ENCODE measurements at regions not wholly inside any gene's neighbourhood (a gene's known extent, or its start where the extent isn't known, plus 50 kb on each side); places are given as distances from the start of the nearest gene placed in this dataset.

DNA sequence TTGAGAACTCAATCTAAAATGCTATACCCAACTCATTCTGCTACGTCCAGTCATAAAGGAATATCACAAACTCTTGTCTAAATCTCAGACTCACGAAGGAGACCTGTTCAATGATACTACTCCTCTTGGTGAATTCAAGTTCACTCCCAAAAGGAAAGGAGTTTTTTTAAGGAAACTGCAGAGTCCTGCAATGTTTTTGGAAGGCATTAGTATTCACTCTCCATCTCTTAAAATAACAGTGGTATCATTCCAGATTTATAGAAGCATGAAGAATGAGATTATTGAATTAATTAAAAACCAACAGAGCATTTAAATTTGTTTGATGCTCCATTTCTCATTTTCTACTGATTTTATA, 73.4 kb downstream of the FOXD1 start:
- no peak for DNase-seq (ENCODE audit: extremely low read depth, low read depth, low spot score)

DNA sequence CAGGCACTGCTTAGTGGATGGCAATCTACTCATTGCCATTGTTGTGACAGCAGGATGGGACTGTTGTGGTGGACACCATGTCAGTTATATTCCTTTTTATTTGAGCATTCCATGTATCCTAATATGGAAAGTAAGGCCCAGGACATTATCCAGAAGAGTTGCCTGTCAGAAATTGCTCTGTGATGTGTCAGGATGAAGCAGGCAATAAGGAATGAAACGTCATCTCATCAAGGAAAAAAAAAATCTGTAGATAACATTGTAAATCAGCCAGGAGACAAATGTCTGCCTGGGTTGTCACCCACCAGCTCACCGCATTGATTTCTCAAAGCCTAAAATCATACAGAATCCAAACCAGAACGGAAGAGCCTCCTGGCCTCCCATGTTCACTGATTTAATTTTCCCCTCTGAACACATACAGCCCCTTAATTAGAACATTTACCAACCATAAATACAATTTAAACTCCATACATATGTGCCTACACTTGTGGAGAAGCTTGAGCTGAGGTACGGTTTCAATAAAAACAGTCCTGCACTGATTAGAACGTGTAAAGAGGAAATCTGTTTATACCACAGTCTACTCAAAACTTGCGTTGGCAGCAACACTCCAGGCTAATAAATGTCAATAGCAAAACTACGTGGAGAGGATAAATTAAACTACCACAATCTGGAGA, 73.9 kb downstream of the FOXD1 start:
- no peak for DNase-seq (ENCODE audit: extremely low read depth, low read depth, low spot score)

DNA sequence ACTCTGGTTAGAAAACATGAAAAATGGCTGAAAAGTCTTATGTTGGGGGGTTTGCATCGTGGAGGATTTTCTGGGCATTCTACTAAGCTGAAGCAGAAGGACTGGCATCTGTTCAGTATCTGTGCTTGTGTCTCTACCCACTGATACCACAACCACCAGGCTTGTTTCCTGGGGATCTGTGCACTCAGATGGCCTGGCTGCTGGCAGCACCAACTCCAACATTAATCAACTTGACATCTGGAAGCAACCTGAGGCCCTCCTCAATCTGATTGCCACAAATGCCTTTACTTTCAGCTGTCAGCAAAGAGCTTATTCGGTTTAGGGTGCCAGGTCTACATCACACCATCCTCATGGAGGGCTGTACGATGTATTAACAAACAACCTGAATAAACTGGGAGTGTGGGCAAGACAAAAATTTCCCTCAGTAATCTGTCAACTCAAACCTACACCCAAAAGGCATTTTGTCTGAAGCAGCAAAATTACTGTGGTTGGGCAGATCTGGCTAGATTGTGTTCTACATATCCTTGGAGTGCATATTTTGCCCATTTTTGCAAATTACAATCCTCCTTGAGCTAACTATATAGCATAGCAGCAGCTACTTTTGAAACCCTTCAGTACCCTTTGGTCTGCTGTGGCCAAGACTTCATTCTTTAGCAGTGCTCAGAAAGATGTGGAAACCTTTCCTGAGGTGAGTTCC, 74.6 kb downstream of the FOXD1 start:
- no peak for DNase-seq (ENCODE audit: extremely low read depth, low read depth, low spot score)

DNA sequence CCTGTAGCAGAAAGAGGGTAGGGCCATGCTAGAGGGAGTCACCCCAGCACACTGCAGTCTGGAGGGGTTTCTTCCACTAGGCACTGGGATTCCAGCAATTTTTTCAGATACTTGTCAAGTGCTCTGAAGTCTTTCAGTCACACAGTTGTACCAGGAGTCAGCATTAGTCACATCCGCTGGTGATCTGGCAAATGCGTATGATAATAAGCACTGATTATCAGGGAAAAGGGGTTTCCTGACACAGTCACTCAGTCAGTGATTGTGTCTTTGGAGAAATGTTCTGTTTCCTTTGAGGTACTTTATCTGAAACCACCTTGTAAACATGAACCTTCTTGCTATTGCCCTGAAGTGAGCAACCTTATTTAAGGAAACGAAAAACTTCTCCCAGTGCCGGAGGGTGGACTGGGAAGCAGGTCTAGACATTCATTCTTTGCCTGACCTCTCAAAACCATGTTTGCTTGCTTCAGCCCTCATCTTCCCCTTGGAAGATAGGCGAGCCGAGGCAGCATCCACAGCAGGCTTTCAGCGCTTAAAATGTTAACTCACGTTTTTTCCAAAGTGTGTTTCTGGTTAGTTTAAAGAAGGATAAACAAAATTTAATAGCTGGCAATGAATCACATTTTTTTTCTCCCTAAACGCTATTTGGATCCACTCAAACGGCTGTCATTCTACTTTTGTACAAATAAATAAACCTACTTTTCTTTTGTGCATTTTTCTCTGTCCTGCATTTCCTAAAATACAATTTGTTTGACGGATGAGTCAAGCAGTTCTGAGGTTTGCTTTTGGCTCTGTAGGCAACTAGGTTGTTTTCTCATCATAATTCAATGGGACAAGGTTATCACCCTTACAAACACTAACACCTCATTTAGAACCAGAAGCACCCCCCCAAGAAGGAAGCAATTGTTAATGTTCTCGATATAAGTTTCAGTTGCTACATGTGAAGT, 77.7 kb downstream of the FOXD1 start:
- peak; percentile 94 for DNase-seq (ENCODE audit: extremely low read depth, low read depth, low spot score)

DNA sequence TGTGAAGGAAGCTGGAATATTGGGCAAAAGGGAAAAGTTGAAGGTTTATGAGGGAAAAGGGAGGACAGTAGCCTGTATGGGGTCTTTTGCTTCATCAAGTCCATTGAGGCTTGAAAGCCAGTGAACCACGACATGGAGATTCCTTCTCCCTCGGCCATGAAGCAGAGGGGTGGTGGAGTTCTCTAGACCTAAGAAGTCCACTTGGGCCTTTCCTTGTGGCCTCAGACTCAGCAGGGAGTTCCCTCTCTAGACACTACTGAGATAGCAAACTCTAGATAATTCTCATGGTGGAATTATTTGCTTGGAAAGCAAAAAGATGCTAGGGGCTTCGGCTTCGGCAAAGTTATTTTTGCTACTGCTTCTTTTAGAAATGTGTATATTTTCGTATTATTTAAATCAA, 78.5 kb downstream of the FOXD1 start:
- no peak for DNase-seq (ENCODE audit: extremely low read depth, low read depth, low spot score)

DNA sequence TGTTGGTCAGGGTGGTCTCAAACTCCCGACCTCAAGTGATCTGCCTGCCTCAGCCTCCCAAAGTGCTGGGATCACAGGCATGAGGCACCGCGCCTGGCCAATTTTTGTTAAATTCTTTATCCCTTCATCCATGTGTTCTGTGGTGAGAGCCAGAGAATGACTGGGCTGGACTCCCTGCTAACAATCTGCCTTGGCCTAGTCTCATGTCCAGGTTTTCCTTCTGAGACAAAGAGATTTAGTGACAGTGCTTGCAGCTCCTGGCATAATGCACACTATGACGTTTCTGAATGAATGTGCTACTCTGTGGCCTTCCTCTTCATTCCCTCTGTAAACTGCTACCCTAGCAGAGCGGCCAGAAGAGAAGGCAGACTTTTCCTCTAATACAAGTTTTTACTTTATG, 79.3 kb downstream of the FOXD1 start:
- DNase-seq (ENCODE audit: extremely low read depth, low read depth, low spot score) = no peak

DNA sequence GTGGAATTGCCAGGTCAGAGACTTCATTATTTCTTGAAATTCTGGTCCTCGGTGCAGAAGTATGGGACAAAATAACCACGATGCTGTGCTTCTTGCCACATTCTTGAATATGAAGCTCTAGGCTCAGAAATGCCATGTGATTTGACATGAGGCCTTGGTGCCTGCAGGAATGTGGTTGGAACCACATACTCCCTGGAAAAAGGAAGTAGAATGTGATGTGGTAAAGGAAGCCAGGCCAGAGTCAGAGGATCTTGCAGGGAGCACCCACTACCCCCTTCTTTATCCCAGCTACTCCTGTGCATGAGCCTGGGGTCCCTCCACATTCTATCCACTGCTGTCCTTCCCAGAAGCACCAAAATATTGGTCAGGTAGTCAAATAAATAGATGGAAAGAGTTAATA, 80.9 kb downstream of the FOXD1 start:
- no peak for DNase-seq (ENCODE audit: extremely low read depth, low read depth, low spot score)

DNA sequence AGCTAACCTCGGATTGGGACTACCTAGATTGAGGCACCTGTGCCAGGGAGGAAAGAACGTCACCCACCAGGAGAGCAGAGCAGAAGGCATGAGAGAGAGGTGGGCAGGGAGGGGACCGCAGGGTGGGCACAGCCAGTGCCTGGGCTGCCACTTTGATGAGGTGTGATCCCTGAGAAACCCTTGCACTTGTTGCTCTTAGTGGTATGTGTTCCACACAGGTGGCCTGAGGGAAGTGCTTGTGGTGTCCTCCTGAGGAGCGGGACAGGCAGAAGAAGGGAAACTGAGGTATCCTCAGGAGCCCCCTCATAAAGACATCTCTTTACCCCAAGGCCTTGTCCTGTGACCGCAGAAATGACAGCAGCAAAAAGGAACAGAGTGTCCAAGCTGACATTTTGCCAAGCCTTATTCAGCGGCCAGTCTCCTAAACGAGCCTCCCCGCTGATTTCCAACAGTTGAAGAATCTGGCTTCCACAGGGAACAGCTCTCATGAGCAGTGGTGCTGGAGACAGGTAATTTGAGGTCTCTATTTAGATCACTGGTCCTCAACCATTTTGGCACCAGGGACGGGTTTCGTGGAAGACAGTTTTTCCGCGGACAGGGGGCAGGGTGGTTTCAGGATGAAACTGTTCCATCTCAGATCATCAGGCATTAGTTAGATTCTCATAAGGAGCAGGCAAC, 82.4 kb downstream of the FOXD1 start:
- DNase-seq (ENCODE audit: extremely low read depth, low read depth, low spot score) = no peak

DNA sequence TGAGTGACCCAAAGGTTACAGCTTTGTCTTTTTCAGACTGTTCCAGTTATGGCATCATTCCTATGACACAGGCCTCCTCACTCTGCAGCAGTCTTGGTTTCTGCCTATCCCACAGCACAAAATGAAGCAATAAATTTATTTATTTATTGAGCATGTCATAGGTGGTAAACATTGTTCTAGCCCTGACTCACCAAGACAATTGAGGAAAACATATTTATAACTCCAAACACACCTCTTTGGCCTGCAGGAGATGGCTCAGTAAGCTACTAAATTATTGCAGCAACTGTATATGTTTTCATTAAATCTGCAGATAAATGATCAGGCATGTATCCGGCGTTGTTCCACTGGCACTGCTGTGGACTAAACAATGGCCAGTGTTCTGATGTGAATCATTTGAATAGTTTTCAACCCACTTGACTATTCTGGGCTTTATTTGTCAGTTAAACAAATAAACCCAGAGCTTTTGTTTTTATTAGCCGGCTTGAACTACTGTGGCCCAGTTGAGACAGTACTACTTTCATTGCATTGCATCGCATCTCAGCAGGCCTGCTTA, 83.2 kb downstream of the FOXD1 start:
- no peak for DNase-seq (ENCODE audit: extremely low read depth, low read depth, low spot score)

DNA sequence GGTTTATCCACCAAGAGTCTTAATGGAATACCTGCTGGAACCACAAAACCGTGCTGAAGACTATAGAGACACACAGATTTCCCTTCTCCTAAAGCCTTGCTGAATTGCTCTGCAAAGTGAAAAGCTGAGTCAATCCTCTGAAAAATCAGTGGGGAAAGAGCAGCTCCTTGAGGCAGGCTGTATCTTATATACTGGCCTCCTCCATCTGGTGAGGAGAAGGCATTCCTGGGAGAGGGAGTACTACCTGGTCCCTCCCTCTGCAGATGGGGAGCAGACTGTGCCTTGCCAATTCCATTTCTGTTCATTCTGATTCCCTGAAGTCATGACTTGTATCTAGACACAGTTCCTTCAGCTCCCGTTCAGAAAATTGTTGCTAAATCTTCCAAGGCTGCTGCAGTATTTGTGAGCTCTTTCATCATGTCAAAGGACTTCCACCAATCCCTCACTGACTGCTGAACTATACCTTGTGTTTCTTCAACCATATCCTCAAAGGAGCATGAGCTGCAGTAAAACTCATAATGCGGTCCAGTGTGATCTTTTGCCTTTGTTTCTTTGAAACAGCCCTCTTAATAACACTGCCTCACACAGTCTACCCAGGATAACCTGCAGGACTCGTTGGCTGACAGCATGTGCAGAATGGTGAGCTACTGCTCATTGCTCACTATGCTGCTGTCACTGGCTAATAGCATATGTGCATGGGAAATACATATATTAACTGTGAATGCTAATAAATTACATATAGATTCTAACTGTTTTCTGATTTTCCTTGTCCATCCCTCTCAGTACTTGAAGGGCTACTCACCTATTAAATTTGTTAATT, 84.5 kb downstream of the FOXD1 start:
- DNase-seq (ENCODE audit: extremely low read depth, low read depth, low spot score) = no peak

DNA sequence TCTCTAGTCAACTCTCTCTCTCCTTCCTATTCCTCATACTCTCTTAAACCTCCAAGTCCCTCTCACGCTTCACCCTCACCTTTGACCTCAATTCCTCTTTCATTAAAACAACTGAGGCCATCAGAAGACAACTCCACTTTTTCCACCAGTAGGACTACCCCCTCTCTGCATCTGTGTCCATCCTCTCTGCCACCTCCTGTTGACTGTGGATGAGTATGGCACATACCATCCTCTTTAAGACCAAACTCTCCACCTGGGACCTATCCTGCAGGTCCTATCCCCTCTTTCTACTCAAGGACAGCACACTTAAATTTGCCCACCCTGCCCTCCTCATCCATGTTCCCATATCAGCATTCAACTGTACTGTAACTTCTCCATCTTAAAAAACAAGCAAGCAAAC, 89.2 kb downstream of the FOXD1 start:
- DNase-seq (ENCODE audit: extremely low read depth, low read depth, low spot score) = no peak

DNA sequence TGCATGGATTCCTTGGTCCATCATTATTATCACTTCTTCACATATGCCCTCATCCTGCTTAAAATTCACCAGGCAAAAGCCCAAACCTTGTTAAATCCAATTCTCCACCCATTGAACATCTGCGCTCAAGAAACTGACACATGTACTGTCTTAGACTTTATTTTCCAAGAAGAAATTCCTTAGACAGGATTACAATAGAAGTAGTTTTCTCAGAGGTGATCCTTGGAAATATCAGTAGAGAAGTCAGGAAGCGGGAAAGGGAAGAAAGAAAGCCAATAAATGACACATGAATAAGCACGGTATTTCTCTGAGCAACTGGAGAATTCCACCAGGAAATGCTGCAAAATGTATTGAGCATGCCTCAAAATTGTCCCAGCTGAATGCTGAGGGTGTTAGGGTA, 90.2 kb downstream of the FOXD1 start:
- no peak for DNase-seq (ENCODE audit: extremely low read depth, low read depth, low spot score)

DNA sequence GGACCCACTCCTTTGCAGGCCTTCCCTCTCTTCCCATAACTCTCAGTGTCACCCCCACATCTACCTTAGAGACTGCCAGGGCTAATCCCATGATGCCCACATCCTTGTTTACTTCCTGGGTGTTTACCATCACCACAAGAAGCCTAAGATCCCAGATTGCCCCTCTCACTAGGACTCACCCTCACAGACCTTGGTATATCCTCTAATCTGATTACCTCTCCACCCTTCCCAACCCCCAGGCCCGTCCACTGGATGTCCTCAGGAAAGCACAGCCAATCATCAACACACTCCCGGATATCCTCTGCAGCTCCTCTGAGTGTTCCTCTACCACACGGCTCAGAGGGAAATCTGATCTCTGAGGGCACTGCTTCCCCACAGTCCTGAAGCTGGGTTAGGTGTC, 91.0 kb downstream of the FOXD1 start:
- DNase-seq (ENCODE audit: extremely low read depth, low read depth, low spot score) = no peak

DNA sequence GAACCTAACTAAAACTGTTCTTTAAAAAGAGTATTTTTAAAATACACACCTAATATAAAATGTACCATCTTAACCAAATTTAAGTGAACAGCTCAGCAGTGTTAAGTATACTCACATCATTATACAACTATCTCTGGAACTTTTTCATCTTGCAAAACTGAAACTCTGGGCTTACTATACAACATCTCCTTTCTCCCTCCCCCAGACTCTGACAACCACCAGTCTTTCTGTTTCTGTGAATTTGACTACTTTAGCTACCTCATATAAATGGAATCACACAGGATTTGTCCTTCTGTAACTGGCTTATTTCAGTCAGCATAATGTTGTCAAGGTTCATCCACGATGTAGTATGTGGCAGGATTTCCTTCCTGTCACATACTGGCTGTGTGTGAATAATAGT, 93.5 kb downstream of the FOXD1 start:
- no peak for DNase-seq (ENCODE audit: extremely low read depth, low read depth, low spot score)

DNA sequence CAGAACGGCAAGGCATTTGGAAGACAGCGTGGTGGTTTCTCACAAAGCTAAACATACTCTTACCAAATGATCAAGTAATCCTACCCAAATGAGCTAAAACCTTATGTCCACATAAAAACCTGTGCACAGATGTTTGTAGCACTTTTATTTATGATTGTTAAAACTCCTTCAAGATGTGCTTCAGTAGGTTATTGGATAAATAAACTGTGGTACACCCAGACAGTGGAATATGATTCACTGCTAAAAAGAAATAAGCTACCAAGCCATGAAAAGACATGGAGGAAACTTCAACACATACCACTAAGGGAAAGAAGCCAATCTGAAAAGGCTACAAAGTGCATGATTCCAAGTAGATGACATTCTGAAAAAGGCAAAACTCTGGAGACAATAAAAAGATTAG, 94.2 kb downstream of the FOXD1 start:
- no peak for DNase-seq (ENCODE audit: extremely low read depth, low read depth, low spot score)

DNA sequence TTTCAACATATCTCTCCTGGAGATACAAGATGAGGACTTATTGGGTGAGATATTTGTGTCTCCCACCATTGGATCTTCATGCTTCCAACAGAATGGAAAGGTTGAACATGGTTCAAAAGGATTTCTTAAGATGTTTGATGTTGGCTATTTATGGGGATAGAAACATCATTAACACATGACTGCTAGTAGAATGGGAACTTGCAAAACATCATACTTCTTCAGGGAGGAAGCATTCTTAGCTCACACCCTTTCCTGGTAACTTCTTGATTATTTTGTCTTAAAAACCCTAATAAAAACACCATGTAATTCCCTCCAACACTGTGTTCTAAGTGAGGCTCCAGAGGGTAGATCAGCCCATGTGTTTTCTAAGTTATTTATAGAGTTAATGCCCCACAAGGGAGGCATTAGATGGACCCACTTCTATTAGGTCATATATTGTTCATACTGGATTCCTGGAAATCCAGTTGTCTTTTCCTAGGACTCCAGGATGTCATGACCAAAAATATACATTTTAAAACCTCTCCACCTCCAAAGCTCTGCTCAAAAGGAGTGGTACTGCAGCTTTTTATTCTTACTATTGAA, 95.8 kb downstream of the FOXD1 start:
- no peak for DNase-seq (ENCODE audit: extremely low read depth, low read depth, low spot score)

DNA sequence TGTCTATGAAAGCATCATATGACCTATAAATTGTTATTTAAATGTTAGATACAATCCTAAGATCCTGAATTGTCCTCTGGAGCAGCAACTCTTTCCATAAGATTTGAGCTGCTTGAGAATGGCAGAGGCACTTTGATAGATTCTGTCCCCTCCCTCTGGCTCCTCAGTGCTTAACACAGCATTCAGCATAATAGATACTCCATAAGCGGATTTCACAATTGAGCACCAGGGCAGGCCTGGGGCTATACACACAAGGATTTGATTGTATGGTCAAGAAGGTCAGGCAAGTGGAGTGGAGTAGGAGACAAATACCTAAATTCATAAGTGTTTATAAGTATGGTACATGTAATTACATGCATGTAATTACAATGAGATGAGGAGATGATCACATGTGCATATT, 96.3 kb downstream of the FOXD1 start:
- DNase-seq (ENCODE audit: extremely low read depth, low read depth, low spot score) = no peak

DNA sequence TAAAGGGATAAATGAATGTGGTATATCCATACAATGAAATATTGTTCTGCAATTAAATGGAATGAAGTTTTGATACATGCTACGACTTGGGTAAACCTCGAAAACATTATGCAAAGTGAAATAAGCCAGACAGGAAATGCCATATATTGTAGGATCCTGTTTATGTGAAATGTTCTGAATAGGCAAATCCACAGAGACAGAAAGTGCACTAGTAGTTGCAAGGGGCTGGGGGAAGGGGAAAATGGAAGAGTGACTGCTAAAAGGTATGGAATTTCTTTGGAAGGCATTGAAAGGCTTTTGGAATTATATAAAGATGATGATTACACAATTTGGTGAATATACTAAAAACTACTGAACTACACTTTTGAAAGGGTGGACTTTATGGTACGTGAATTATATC, 97.0 kb downstream of the FOXD1 start:
- DNase-seq (ENCODE audit: extremely low read depth, low read depth, low spot score) = no peak

DNA sequence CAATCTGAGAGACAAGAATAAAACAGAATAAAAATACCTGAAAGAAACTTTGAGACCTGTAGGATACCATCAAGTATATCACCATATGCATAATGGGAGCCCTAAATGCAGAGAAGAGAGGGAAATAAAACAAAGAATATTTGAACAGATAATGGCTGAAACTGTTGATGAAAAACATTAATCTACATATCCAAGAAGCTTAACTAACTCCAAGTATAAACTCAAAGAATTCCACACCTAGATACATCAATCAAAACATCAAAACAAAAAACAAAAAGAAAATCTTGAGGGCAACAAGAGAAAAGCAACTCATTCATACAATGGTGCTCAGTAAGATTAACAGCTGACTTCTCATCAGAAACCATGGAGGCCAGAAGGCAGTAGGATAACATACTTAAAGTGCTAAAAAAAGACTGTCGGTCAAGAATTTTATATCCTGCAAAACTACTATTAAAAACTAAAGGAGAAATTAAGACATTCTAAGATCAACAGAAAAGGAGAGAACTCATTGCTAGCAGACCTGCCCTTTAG, 101.6 kb downstream of the FOXD1 start:
- DNase-seq (ENCODE audit: extremely low read depth, low read depth, low spot score) = no peak

Measured in glomerular endothelial cell (primary cell).